ENCODE measurements at regions not wholly inside any gene's neighbourhood (a gene's known extent, or its start where the extent isn't known, plus 50 kb on each side); places are given as distances from the start of the nearest gene placed in this dataset.

GRCh38 chr13:103351035-103351828 is 285.0 kb upstream of the SLC10A2 start:
- H3K4me3 ChIP-seq: no peak overlapping the region
- WGBS, 2 donors (ENCODE audit: low coverage in 1 of 2): 15 to 29% methylated on average over 6 to 9 of the region's 10 CpGs
- H3K27ac ChIP-seq: no peak overlapping the region
- TF ChIP-seq POLR2AphosphoS5 (IDR thresholded peaks at IDR 0.05) (no peak), CTCF (IDR thresholded peaks at IDR 0.05) (no peak), EP300 (IDR thresholded peaks at IDR 0.05) (no peak), POLR2A (IDR thresholded peaks at IDR 0.05) (no peak)
- H3K27me3 ChIP-seq: no peaks in the 10 kb centered on the region
- peaks cover 0 to 1% (median 0%) of the 10 kb centered on the region in 3 donors for H3K9me3 ChIP-seq
- ATAC-seq: no peak
- H3K4me1 ChIP-seq: no peaks in the 10 kb centered on the region
- H3K36me3 ChIP-seq: no peaks in the 10 kb centered on the region

- Histone ChIP-seq H3K4me3 (no peak overlapping the region), H3K9me3 (peaks cover 0 to 12% (median 0%) of the 10 kb centered on the region in 3 donors), H3K4me1 (no peaks in the 10 kb centered on the region), H3K27me3 (no peaks in the 10 kb centered on the region), H3K36me3 (no peaks in the 10 kb centered on the region), H3K27ac (no peak overlapping the region)
- 38 to 42% methylated on average over 1 of the region's 1 CpG for whole genome bisulfite sequencing, 2 donors (ENCODE audit: low coverage in 1 of 2)
- ATAC-seq: no peak
- TF ChIP-seq EP300 (IDR thresholded peaks at IDR 0.05): no peak
These were observed 283.9 kb upstream of the SLC10A2 start for GRCh38 chr13:103350147-103350546.

GRCh38 chr13:103349211-103349980 is 283.2 kb upstream of the SLC10A2 start:
- Histone ChIP-seq H3K36me3 (no peaks in the 10 kb centered on the region), H3K27me3 (no peaks in the 10 kb centered on the region), H3K27ac (no peak overlapping the region), H3K9me3 (peaks cover 0 to 20% (median 0%) of the 10 kb centered on the region in 3 donors), H3K4me1 (no peaks in the 10 kb centered on the region), H3K4me3 (no peak overlapping the region)
- 19 to 47% methylated on average over 6 of the region's 6 CpGs for WGBS, 2 donors (ENCODE audit: low coverage in 1 of 2)
- ATAC-seq: no peak
- TF ChIP-seq POLR2A (IDR thresholded peaks at IDR 0.05) (no peak), CTCF (IDR thresholded peaks at IDR 0.05) (no peak), POLR2AphosphoS5 (IDR thresholded peaks at IDR 0.05) (no peak), EP300 (IDR thresholded peaks at IDR 0.05) (no peak)

- no peaks in the 10 kb centered on the region for H3K27me3 ChIP-seq
- H3K27ac ChIP-seq: no peak overlapping the region
- no peaks in the 10 kb centered on the region for H3K9me3 ChIP-seq
- ATAC-seq: no peak
- no peaks in the 10 kb centered on the region for H3K36me3 ChIP-seq
- H3K4me1 ChIP-seq: no peaks in the 10 kb centered on the region
- no peak overlapping the region for H3K4me3 ChIP-seq
- 88 to 89% methylated on average over 3 of the region's 3 CpGs for WGBS, 2 donors (ENCODE audit: low coverage in 1 of 2)
- no peak for TF ChIP-seq POLR2AphosphoS5 (IDR thresholded peaks at IDR 0.05)
- TF ChIP-seq POLR2A (IDR thresholded peaks at IDR 0.05): no peak
- no peak for TF ChIP-seq EP300 (IDR thresholded peaks at IDR 0.05)
- TF ChIP-seq CTCF (IDR thresholded peaks at IDR 0.05): no peak
These were observed 269.0 kb upstream of the SLC10A2 start for GRCh38 chr13:103335241-103335640.

- Histone ChIP-seq H3K27ac (no peak overlapping the region), H3K4me3 (no peak overlapping the region), H3K27me3 (no peaks in the 10 kb centered on the region), H3K36me3 (no peaks in the 10 kb centered on the region), H3K4me1 (no peaks in the 10 kb centered on the region), H3K9me3 (no peaks in the 10 kb centered on the region)
- no peak for ATAC-seq
- TF ChIP-seq POLR2A (IDR thresholded peaks at IDR 0.05) (no peak), POLR2AphosphoS5 (IDR thresholded peaks at IDR 0.05) (no peak), EP300 (IDR thresholded peaks at IDR 0.05) (no peak)
- 78 to 88% methylated on average over 4 of the region's 4 CpGs for WGBS, 2 donors (ENCODE audit: low coverage in 1 of 2)
These were observed 265.7 kb upstream of the SLC10A2 start for GRCh38 chr13:103331924-103332323.

All from gastroesophageal sphincter (tissue), 4 donors.